ENCODE measurements at regions not wholly inside any gene's neighbourhood (a gene's known extent, or its start where the extent isn't known, plus 50 kb on each side); places are given as distances from the start of the nearest gene placed in this dataset.

DNA sequence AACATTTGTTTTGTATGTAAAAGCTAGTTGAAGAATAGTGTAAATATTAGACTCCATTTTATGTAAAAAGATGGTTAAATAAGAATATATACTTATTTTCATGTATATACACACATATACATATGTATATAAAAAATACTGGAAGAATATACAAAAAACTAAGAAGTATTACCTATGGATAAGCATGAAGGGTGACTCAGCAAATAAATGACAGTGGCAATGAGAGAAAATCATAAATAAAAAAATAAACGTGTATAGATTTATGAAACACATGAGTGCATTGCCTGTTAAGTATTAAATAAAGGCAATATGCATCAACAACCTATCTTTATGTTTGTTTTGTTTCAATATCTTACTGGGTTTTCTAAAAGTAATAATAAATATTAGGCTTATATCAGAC is 435.3 kb downstream of the CYLC2 start:
- Histone ChIP-seq H3K36me3 (ENCODE audit: control insufficient read depth, insufficient read depth, low read length) (no peaks in the 10 kb centered on the region), H3K9me3 (ENCODE audit: control insufficient read depth, low read length) (no peaks in the 10 kb centered on the region), H3K9ac (ENCODE audit: extremely low read depth, low read length, poor library complexity, severe bottlenecking) (no peak overlapping the region), H3K27ac (ENCODE audit: low read depth, low read length) (no peak overlapping the region), H3K27me3 (ENCODE audit: control insufficient read depth, insufficient read depth, low read length, poor library complexity, severe bottlenecking) (no peaks in the 10 kb centered on the region), H3K4me1 (ENCODE audit: control insufficient read depth, insufficient read depth, low read length) (no peaks in the 10 kb centered on the region), H3K4me3 (ENCODE audit: low read length) (no peak overlapping the region)
- Mint-ChIP-seq H3K4me1 (no peaks in the 10 kb centered on the region), H3K27me3 (ENCODE audit: insufficient read depth) (no peaks in the 10 kb centered on the region), H3K9me3 (peaks cover 7% of the 10 kb centered on the region), H3K4me3 (no peak overlapping the region), H3K36me3 (ENCODE audit: low read depth) (no peaks in the 10 kb centered on the region), H3K27ac (no peak overlapping the region)
- TF ChIP-seq CTCF (conservative IDR thresholded peaks at IDR 0.05) = no peak
- 40 to 86% methylated on average over 1 of the region's 1 CpG for WGBS, 2 experiments (ENCODE audit: insufficient coverage in 1 of 2, insufficient read length in 1 of 2)
- no peak for DNase-seq

GRCh38 chr9:103431809-103432208 is 436.7 kb downstream of the CYLC2 start:
- H3K36me3 Mint-ChIP-seq (ENCODE audit: low read depth) = no peaks in the 10 kb centered on the region
- Histone ChIP-seq H3K27ac (ENCODE audit: low read depth, low read length) (no peak overlapping the region), H3K27me3 (ENCODE audit: control insufficient read depth, insufficient read depth, low read length, poor library complexity, severe bottlenecking) (no peaks in the 10 kb centered on the region), H3K4me3 (ENCODE audit: low read length) (no peak overlapping the region), H3K4me1 (ENCODE audit: control insufficient read depth, insufficient read depth, low read length) (no peaks in the 10 kb centered on the region), H3K9me3 (ENCODE audit: control insufficient read depth, low read length) (no peaks in the 10 kb centered on the region), H3K9ac (ENCODE audit: extremely low read depth, low read length, poor library complexity, severe bottlenecking) (no peak overlapping the region), H3K36me3 (ENCODE audit: control insufficient read depth, insufficient read depth, low read length) (no peaks in the 10 kb centered on the region)
- H3K4me1 Mint-ChIP-seq = no peaks in the 10 kb centered on the region
- no peak overlapping the region for H3K27ac Mint-ChIP-seq
- no peak for DNase-seq
- no peak for TF ChIP-seq CTCF (conservative IDR thresholded peaks at IDR 0.05)
- peaks cover 19% of the 10 kb centered on the region for H3K9me3 Mint-ChIP-seq
- no peaks in the 10 kb centered on the region for H3K27me3 Mint-ChIP-seq (ENCODE audit: insufficient read depth)
- no peak overlapping the region for H3K4me3 Mint-ChIP-seq

GRCh38 chr9:103444176-103444575 is 449.0 kb downstream of the CYLC2 start:
- Mint-ChIP-seq H3K36me3 (ENCODE audit: low read depth) (no peaks in the 10 kb centered on the region), H3K4me1 (no peaks in the 10 kb centered on the region), H3K27ac (no peak overlapping the region), H3K27me3 (ENCODE audit: insufficient read depth) (no peaks in the 10 kb centered on the region), H3K9me3 (peaks cover 7% of the 10 kb centered on the region), H3K4me3 (no peak overlapping the region)
- H3K27me3 ChIP-seq (ENCODE audit: control insufficient read depth, insufficient read depth, low read length, poor library complexity, severe bottlenecking) = no peaks in the 10 kb centered on the region
- TF ChIP-seq CTCF (conservative IDR thresholded peaks at IDR 0.05) = no peak
- H3K4me1 ChIP-seq (ENCODE audit: control insufficient read depth, insufficient read depth, low read length) = no peaks in the 10 kb centered on the region
- no peak for DNase-seq
- 67% methylated on average over 1 of the region's 2 CpGs; no CpG with 5 or more reads in 1 of the 2 experiments for WGBS, 2 experiments (ENCODE audit: insufficient coverage in 1 of 2, insufficient read length in 1 of 2)
- no peak overlapping the region for H3K4me3 ChIP-seq (ENCODE audit: low read length)
- no peaks in the 10 kb centered on the region for H3K36me3 ChIP-seq (ENCODE audit: control insufficient read depth, insufficient read depth, low read length)
- H3K9ac ChIP-seq (ENCODE audit: extremely low read depth, low read length, poor library complexity, severe bottlenecking) = no peak overlapping the region
- peaks cover 31% of the 10 kb centered on the region for H3K9me3 ChIP-seq (ENCODE audit: control insufficient read depth, low read length)
- no peak overlapping the region for H3K27ac ChIP-seq (ENCODE audit: low read depth, low read length)

All from endodermal cell (in vitro differentiated cells).